HCEC 1CT (cell line): ENCODE measurements at regions not wholly inside any gene's neighbourhood (a gene's known extent, or its start where the extent isn't known, plus 50 kb on each side); places are given as distances from the start of the nearest gene placed in this dataset.

Source experiments
- DNase-seq: peaks from one replicate; pipeline ENCODE4 v3.0.0-alpha.2; 2017

DNA sequence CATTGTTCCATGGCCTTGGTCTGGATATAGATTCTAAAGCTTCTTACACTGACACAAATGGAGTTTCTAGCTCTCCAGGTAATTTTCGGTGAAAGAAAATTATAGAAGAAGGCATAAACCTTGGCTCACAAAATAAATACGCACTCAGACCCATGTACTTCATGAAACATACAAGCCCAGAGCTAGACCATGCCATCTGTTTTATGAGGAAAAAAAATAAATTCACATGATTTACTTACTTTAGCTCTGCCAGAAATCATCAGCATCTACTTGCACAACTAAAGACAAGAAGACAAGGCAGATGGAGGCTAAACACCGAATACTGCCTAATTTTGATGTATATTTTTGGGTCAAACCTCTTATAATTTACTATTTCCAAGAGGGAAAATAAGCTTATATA, 197.4 kb upstream of the KLF14 start:
- no peak for DNase-seq

DNA sequence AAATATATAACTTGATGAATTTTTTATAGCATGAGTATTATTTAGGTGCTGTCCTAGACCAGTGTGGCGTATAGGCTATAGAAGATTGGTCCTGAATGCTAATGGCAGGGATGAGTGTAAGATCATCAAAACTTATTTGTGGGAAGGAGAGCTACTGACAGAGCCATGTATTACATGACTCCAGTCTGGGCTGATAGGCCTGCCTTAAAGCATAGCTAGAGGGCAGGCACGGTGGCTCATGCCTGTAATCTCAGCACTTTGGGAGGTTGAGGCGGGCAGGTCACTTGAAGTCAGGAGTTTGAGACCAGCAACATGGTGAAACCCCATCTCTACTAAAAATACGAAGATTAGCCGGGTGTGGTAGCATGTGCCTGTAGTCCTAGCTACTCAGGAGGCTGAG, 198.1 kb upstream of the KLF14 start:
- DNase-seq = no peak

DNA sequence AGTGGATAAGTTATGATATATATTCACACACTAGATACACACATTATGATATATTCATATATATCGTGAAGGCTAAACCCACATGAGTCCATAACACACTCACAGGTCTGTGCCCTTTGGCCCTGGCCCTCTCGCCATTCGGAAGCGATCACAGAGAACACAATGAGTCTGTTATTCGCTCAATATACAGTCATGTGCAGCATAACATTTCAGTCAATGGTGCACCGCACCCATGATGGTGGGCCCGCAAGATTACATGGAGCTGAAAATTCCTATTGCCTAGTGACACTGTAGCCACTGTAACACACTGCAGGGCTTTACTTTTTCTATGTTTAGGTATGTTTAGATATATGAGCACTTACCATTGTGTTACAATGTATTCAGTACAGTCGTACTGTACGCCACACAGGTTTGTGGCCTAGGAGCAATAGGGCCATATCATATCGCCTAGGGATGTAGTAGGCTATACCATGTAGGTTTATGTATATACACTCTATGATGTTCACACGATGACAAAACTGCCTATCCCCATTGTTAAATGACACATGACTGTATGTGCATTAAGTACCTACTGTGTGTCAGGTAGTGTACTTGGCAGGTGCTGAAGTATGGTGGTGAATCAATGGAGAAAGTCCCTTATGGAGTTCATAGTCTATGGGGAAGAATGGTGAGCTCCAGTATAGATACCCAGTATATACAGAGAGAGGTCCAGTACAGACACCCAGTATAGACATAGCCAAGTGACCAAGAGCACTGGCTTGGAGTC, 198.8 kb upstream of the KLF14 start:
- no peak for DNase-seq

DNA sequence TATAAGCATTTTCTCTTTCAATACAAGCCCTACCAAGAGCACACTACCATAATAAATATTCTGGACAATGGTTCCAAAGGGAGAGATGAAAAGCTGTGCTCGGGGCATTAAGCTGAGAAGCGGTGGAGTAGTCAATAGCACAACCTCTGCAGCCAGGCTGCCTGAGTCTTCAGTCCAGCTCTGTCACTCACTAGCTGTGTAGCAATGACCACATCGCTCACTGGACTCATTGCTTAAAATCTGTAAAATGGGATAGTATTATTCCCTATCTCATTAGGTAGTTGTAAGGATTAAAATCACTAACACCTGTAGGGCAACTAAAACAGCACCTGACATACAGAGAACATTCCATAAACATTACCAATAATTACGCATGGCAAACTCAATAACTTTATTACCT, 199.9 kb upstream of the KLF14 start:
- DNase-seq = no peak

DNA sequence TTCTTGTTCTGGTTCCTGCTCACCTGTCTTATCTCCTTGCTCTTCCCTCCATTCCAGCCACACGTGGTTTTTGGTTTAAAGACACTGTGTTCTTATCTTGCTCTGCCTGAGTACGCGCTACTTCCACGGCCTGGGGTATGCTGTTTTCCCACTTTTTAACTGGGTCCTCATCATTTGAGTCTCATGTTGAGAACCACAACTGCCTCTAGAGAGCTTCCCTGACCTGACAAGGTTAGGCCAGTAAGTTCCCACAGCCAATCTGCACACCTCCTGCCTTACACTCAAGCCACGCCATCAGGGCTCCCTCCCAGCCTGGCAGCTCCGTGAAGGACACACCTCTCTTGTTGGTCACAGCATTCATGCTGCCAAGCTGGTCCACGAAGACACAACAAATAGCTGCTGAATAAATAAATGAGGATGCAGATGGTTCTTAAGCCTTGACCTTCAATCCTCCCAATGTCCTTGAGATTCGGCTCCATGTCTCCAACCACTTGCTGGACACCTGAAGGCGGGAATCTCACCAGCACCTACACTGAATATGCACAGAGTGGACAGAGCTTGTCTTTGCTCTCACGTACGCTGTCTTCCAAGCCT, 201.7 kb upstream of the KLF14 start:
- no peak for DNase-seq

DNA sequence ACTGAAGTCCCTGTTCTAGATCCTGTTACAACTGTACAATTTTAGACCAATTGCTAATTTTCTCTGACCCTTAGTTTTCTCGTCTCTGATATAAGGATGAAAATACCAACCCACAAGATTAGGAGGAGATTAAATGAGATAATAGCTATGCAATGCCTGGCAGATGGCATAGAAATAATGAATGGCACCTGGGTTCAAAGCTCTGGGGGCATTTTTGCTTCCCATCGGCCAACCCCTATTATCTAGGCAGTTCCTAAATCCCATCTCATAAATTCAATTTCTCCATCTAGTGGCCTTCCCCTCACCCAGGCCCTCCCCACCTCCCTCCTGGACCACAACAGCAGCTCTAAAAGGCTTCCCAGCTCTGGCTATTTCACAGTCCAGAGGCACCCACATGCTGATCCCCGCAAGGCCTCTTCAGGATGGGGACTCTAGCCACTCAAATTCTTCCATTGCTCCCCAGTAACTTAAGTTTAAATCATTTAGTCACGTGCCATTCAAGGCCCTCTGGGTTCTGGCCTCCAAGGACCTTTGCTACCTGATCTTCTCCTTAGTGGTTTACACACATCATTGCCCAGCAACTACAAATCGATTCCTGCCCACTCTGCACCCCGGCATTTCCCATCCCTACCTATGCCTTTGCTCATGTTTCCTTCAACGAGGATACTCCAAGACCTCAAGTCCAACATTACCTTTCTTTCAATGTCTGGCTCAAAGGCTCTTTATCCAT, 202.4 kb upstream of the KLF14 start:
- DNase-seq = no peak

DNA sequence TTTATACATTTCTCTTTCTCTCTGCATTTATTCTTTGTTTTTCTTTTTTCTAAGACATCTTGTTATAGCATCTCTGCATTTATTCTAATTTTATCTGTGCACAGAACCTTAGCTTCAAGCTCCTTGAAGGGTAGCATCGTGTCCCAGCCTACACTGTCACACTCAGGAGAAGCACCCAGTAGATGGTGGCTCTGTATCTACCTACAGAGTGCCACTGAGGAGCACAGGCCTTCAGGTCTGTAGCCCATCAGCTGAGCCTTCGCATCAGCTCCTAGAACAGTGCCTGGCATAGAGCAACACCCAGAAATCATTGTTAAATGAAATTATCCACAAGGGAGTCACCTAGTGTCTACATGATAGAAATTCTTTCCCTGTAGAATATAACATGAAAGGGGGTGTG, 203.0 kb upstream of the KLF14 start:
- DNase-seq = no peak

DNA sequence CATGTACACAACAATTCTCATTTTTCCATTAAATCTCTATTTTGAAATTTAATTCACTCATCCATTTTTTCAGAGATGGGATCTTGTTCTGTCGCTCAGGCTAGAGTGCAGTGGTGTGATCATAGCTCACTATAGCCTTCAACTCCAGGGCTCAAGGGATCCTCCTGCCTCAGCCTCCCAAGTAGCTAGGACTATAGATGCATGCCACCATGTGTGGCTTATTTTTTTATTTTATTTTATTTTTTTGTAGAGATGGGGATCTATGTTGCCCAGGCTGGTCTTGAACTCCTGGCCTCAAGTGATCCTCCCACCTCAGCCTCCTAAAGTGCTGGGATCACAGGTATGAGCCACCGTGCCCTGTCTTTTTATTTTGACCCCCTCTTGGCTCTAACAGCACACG, 203.8 kb upstream of the KLF14 start:
- DNase-seq = no peak

DNA sequence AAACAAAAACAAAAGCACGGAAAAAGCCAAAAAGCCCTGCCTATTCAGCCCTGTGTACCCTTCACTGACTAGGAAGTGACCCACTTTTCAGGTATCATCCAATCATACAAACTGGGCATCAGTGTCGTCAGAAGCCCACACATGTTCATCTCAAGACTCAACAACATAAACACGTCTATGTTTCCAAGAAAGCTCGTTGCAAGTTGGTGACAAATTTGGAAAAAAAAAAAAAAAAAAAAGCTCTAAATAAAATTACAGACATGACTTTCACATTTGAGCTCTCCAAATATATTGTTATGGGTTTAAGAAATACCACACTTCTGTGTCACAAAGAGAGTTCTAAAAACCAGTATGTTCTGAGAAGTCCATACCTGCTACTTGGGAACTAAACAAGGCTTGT, 204.7 kb upstream of the KLF14 start:
- no peak for DNase-seq

DNA sequence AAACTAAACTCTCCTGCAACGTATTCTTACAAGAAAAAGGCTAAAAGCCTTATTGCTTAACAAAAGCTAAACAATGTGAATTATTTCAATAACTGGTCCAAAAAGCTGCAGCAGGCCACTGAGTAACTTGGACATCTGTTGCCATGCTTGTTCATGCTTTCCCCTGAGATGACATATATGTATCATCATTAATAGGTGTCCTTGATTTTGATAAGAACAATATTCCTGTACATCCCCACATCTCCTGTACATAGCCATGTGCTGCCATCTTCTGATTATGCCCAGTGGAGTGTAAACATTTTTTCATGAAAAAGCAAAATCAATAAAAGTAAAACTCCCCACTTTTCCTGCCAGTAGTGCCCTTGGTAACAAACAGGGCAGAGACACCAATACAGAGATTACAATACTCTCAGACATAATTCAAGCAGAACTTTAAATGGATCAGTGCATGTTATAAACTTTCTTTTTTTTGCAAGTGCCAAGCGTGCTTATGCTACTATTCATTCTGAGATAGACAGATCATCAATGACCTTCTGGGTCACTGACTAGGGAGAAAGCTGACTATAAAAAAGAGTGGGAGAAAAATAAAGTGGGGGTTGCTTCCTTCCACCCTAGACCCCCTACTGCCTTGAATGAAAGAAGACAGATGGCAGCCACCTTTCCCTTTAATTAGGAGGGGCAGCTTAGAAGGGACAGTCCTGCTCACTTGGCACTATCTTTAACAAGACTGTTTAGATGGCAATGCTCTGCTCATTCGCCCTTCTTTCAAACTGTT, 205.5 kb upstream of the KLF14 start:
- DNase-seq = no peak

DNA sequence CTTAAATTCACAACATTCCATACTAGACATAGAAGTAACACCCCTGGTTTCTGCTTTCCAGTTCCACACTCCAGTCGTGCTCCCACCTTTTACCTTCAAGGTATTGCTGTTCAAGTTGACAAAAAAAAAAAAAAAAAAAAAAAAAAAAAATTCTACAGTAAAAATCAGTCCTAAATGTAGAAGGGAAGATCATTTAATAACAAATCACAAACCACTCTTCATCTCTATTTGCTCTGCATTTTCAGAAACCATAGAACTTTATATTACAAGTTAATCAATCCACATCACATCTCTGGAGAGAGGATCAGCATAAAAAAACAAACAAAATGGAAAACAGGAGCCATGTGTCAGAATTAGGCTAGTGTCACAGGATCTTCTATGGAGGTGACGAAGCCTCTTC, 206.3 kb upstream of the KLF14 start:
- no peak for DNase-seq

DNA sequence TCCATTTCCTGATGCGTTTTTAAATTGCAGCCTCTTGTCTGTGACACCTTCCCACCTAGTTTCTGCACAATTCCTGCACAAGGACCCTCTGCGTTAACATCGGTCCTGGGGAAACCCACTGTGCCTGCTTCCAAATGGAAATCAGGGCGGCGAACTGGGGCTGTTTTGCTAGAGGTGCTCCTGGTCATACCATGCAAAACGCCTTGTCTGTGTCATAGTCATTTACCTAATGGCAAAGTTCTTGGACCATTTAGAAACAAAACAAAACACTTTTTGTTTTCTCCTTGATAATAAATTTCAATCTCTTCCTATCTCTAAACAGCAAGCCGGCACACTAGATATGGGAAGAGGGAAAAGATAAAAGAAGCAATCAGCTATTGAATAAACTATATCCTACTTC, 206.9 kb upstream of the KLF14 start:
- no peak for DNase-seq

DNA sequence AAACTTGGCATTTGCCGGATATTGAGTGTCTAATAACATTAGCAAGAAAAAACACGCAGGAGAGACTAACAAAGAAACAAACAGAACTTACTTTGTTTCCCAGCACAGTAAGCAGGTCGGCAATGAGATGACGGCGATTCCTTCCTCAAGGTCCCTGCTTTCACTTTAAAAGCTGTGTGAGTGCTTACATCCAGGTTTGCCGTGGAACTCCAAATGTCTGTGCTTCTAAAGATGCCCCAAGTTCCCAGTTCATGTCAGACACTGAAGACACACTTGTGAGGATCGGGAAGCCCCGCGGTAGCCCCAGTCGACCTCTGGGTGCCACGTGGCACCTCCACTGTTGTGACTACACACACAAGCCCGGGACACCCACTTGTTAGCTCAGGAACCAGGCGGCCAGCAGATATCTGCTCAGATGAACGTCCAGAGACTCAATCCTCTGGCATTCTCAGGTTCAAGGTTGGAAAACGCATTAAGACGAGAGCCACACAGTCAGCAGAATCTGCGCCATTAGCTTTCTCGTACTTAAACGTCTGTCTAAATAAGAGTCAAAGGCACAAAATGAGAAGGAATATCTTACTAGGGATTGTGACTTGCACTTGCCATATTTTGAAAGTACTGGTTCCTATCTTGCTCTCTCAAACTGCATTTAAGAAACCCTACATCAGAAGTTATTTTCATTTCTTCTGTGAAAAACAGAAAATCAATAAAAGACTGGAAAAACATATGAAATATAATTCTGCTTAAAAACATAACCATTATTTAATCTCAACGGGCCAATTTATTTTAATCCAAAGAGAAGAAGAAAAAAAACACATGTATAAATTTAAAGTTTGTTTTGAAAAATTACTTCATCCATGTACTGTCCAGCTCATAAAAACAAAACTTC, 207.6 kb upstream of the KLF14 start:
- no peak for DNase-seq

DNA sequence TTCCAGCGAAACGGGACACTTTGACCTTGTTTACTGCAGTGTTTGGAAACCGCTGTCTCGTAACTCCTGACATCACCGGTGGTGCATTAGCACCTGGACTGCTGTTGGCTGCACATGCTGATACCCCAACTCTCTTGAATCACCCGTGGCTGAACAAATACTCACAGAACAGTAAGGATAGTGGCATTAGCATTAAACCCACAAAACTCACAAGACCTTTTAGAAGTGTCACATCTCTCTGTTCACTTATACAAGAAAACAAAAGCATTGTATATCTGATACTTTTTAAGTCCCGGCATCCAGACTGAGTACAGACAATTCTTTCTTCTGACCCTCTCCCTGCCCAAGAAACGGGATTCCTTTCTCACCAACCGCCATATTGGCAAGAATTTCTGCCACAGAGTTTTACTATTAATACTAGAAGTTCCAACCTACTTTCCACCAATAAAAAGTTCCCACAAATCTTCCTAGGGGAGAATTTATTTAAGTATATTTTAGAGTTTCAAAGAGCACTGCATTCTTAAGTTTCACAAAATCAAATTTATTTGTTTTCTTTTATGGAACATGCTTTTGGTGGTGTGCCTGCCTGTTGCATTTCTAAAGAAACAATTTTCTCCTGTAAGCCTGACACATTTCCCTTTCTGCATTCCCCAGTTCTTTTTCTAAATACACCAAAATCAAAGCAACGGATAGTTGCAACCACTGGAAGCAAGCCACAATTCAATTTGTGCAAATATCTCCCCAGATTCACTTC, 208.4 kb upstream of the KLF14 start:
- no peak for DNase-seq

DNA sequence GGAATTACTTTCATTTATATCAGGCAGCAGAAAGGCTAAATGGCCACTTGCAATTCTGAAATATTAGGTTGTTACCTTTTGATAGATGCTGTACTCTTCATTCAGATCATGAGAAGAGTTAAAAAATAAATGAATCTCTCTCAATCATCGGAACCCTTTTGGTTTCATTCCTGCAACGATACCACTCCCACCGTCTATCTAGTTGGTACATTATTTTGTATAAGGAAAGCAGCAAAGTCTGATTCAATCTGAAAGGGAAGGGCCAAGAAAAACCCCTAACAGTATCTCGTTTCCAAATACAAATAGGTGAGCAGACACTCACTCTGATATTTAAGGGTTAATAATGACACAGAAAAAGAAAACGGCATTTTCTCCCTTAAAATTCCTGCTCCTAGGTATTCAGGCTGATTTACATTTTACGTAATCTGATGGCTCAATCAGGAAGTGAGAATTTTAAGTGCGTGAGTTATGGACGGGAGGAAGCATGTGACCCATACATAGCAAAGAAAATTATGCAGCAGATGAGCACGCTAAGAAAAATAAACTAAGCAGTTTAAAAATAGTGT, 209.4 kb upstream of the KLF14 start:
- peak; percentile 92 for DNase-seq

DNA sequence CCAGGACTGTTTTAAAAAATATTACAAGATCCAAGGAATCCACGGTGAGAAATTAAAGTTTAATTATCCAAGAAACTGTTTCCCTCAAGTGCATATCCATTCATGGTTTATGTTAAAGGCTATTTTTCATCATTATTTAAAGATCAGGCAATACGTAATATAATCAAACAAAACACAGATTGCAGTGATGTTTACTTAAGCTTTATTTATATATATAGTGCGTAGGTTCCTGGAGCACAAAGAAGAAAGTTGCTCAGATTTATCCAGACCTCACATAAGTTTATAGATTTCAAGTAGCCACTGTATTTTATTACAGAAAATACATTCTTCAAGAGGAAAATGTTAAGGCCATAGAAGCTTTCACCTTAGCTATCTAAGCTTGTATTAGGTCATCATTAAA, 210.0 kb upstream of the KLF14 start:
- peak; percentile 32 for DNase-seq

DNA sequence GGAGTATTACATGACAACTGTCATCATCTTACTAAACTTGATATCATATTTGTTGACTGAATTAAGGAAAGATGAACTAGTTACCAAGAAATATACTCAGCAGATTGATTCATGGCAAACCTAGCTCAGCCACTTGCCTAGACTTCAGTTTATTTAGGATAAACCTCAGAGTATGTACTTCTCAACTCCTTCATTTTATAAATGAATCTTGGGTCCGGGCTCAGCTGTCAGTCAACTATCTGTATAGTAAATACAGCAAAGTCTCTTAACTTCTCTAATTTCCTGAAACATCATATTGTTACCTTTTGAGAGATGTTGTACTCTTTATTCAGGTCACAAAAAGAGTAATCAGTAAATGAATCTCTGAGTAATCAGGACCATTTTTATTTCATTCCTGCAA, 211.0 kb upstream of the KLF14 start:
- no peak for DNase-seq

DNA sequence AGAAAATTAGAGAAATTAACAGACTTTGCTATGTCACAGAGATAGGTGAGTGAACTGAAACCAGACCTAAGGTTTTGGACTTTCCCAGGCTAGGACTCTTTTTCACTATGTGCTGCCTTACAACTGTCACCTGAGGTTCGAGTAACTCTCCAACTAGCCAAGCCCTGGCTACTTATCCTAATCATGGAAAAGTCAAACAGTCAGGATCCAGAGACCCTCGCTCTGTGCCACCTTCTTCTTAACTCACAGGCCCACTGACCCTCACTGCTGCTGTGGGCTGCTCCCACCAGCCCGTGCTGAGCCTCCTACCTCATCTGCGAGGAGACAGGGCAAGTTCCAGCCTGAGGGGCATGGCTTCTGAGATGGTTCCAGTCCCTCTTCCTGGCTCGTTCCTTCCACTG, 211.4 kb upstream of the KLF14 start:
- no peak for DNase-seq

DNA sequence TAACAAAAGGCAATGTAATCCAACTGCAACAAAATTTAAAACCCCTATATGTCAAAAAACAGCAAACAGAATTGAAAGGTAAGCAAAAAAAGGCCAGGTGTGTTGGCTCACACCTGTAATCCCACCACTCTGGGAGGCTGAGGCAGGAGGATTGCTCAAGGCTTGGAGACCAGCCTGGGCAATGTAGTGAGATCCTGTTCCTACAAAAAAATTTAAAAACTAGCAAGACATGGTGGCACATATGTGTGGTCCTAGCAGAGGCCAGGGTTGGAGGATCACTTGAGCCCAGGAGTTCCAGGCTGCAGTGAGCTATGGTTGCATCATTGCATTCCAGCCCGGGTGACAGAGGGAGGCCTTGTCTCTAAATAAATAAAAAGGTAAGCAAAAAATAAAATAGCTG, 212.1 kb upstream of the KLF14 start:
- no peak for DNase-seq

DNA sequence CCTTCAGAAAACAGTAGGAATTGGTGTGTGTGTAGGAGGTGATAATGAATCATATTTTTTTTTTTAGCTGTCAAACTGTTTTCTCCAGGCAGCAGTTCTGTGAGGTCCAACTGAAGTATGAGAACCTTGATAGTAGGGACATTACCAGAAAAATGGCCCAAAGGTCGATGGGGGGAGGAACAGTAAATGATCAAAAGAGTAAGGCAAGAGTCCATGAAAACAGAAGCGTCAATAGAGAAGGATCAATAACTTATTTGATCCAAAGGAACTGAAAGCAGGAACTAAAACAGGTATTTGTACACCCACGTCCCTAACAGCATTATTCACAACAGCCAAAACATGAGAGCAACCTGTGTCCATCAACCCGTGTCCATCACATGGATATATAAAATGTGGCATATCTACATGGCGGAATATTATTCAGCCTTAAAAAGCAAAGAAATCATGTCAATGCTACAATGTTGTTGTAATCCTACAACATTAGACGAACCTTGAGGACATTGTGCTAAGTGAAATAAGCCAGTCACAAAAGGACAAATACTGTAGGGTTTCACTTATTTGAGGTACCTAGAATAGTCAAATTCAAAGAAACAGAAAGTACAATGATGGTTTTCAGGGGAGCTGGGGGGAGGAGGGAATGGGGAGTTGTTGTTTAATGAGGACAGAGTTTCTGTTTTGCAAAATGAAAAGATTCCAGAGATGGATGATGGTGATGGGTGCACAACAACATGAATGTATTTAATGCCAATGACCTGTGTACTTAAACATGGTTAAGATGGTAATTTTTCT, 214.0 kb upstream of the KLF14 start:
- DNase-seq = no peak

DNA sequence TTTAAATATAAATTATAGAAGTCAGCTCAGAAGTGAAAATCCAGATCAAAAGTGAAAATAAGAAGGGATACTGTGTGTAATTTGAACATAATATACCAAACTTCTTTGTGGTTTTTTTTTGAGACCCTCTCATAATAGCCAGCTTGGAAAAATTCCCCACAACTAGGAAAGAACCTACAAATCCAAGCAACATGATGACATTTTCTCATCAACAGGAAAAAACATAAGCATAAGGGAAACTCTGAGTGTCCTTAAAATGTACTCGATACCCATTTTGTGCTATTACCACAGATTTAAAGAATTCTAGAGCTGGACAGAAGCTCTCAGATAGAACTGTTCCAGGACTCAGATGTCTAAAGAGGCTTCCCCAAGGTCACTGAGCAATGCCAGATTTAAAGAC, 214.8 kb upstream of the KLF14 start:
- no peak for DNase-seq
